PFSK-1 (cell line): ENCODE measurements at regions not wholly inside any gene's neighbourhood (a gene's known extent, or its start where the extent isn't known, plus 50 kb on each side); places are given as distances from the start of the nearest gene placed in this dataset.

Experiments used
- FOXP2 ChIP-seq: optimal IDR thresholded peaks from 2 replicates; pipeline ENCODE3; 2011; ENCODE audit warnings: borderline replicate concordance, control low read depth, inconsistent platforms; ENCODE audit not compliant: insufficient read depth; ENCODE audit errors: extremely low read length, extremely low read depth
- POLR2AphosphoS5 ChIP-seq: IDR thresholded peaks from 2 replicates; pipeline ENCODE4 v1.6.1; 2012; ENCODE audit warnings: low read depth, mild to moderate bottlenecking, control low read depth, low read length, moderate library complexity
- SIN3A ChIP-seq: IDR thresholded peaks from 2 replicates; pipeline ENCODE4 v1.6.1; 2012; ENCODE audit warnings: mild to moderate bottlenecking, low read length, moderate library complexity, borderline replicate concordance; ENCODE audit not compliant: insufficient read depth
- TAF1 ChIP-seq: IDR thresholded peaks from 2 replicates; pipeline ENCODE4 v1.6.1; 2012; ENCODE audit warnings: low read length, control low read depth, borderline replicate concordance; ENCODE audit not compliant: insufficient read depth
- TF ChIP-seq, protein P1 (sequence below), 2 experiments: IDR thresholded peaks; 2 replicates each; pipeline versions ENCODE4 v1.6.1 to v1.8.0; 2011 to 2012; ENCODE audit warnings: low read depth in 2 of 2, low read length in 2 of 2, control low read depth in 1 of 2, inconsistent platforms in 1 of 2, mild to moderate bottlenecking in 1 of 2, moderate library complexity in 1 of 2; ENCODE audit not compliant: insufficient read depth in 1 of 2

DNA sequence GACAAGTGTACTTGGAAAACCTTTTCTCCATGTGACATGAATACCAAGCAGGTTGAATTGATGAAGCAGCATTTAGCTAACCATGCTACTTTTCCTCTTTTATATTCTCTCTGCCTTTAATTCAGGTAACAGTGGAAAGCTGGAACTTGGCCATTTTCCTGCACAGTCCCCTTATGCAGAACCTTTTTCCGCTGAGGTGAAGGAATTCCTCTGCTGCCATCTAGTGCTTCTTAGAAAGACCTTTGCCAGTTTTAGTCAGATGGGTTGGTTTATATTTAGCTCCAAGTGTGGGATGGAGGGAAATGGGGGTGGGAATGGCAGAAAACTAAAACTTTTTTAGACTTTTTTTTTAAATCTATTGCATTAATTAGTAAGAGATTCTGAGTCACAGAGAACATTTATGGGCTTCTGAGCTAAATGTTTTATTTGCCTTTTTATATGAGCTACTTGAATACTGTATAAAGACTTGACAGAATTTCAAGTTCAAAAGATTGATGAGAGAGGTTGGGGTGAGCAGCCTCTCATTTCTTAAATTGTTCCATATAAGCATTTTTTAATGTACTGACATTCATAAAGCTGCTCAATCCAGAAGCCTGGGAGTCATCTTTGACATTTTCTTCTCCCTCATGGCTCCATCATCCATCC lies 153.9 kb upstream of the ZC3H12C start:
- TF ChIP-seq, protein P1, sequence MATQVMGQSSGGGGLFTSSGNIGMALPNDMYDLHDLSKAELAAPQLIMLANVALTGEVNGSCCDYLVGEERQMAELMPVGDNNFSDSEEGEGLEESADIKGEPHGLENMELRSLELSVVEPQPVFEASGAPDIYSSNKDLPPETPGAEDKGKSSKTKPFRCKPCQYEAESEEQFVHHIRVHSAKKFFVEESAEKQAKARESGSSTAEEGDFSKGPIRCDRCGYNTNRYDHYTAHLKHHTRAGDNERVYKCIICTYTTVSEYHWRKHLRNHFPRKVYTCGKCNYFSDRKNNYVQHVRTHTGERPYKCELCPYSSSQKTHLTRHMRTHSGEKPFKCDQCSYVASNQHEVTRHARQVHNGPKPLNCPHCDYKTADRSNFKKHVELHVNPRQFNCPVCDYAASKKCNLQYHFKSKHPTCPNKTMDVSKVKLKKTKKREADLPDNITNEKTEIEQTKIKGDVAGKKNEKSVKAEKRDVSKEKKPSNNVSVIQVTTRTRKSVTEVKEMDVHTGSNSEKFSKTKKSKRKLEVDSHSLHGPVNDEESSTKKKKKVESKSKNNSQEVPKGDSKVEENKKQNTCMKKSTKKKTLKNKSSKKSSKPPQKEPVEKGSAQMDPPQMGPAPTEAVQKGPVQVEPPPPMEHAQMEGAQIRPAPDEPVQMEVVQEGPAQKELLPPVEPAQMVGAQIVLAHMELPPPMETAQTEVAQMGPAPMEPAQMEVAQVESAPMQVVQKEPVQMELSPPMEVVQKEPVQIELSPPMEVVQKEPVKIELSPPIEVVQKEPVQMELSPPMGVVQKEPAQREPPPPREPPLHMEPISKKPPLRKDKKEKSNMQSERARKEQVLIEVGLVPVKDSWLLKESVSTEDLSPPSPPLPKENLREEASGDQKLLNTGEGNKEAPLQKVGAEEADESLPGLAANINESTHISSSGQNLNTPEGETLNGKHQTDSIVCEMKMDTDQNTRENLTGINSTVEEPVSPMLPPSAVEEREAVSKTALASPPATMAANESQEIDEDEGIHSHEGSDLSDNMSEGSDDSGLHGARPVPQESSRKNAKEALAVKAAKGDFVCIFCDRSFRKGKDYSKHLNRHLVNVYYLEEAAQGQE (IDR thresholded peaks at IDR 0.05; ENCODE audit: insufficient read depth in 1 of 2, low read depth in 2 of 2, low read length in 2 of 2): no peak
- TF ChIP-seq TAF1 (no peak), FOXP2 (no peak), SIN3A (no peak), POLR2AphosphoS5 (no peak)

DNA sequence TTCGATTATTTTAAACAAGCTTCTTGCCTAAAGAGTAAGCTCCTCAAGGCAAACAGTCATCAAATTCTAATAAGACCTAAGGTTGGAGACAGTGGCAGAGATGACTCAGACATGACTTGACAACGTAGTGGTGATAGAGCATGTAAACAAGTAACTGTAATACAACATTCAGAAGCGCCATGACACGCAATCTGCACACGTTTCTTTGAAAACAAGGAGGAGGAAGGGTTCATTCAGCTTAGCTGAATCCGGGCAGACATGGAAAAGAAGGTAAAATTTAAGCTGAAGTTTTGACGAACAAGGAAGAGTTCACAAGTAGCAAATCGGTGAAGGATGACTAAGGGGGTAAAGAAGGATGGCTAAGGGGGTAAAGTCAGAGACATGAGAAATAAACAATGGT lies 152.4 kb upstream of the ZC3H12C start:
- TF ChIP-seq SIN3A (no peak), POLR2AphosphoS5 (no peak), TAF1 (no peak), FOXP2 (no peak)
- TF ChIP-seq, protein P1 (IDR thresholded peaks at IDR 0.05; ENCODE audit: insufficient read depth in 1 of 2, low read depth in 2 of 2, low read length in 2 of 2): no peak

DNA sequence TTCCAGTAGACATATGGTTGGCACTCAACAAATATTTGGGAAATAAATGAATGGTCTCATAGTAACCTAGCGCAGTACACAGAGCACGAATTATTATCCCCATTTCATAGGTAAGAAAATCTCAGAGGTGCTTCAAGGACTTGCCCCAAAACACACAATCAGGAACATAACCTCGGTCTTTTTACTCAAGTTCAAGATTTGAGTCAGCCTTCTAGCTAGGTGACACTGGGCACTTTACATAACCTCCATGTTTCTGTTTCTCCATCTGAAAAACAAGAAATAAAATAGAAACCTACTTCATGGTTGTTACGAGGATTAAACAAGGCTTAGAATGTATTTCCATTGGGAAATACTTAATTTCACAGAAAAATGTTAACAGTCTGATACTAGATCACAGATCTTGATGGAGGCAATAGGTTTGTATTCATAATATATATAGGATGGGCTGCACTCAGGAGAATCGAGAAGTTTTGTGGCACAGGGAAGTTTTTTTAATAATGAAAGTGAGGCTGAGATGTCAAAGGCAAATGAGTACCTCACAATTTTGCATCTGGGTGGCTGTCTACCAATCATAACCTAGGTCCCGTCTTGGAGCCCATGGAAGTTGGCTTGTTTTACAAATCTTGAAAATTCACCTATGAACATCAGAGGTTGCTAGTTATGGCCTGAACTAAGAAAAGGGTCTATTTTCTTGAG lies 147.4 kb upstream of the ZC3H12C start:
- TF ChIP-seq, protein P1 (IDR thresholded peaks at IDR 0.05; ENCODE audit: insufficient read depth in 1 of 2, low read depth in 2 of 2, low read length in 2 of 2): no peak
- TF ChIP-seq SIN3A: no peak
- no peak for TF ChIP-seq POLR2AphosphoS5
- no peak for TF ChIP-seq TAF1
- no peak for TF ChIP-seq FOXP2

DNA sequence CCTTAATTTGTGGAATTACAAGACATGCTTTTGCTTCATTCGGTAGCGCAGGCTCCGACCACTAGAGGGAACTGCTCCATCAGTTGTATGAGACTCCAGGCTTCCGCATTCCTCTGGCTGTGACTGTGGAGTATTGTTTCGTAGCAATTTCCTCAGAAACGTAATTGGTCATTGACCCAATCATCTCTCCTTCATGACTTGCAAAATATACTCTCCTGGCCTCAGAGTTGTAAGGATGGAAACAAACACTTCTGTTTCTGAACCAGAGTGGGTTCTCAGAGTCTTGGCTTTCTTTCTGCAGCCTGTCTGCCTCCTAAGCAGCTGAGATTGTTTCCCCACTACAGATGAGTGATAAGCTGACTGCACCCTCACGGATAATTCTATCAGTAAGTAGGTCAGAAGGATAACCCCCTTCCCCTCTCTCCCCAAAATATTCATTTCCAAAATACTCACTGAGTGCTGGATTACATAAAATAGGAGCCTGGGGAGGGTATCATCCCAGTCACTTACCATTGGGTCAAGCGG lies 146.8 kb upstream of the ZC3H12C start:
- TF ChIP-seq FOXP2 (no peak), SIN3A (no peak), POLR2AphosphoS5 (no peak), TAF1 (no peak)
- TF ChIP-seq, protein P1 (IDR thresholded peaks at IDR 0.05; ENCODE audit: insufficient read depth in 1 of 2, low read depth in 2 of 2, low read length in 2 of 2): no peak

DNA sequence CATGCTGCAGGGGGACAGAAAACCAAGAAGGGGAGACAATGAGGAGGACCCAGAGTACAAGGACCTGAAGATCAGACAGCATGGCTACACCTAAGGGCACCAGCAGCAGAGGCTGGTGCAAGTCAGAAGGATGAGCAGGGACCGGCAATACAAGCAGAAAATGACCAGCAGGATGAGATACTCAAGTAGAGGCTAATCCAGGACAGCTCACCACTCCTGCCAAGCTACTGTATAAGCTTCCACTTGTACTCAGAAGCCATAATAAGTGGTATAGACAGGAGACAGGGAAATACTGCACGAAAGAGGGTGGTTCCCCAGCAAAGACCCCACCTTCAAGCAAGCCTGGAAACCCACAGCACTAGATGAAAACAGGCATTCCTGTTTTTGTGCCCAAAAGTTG lies 138.7 kb upstream of the ZC3H12C start:
- TF ChIP-seq, protein P1 (IDR thresholded peaks at IDR 0.05; ENCODE audit: insufficient read depth in 1 of 2, low read depth in 2 of 2, low read length in 2 of 2): no peak
- TF ChIP-seq POLR2AphosphoS5: no peak
- no peak for TF ChIP-seq TAF1
- TF ChIP-seq FOXP2: no peak
- no peak for TF ChIP-seq SIN3A
